ENCODE measurements at regions not wholly inside any gene's neighbourhood (a gene's known extent, or its start where the extent isn't known, plus 50 kb on each side); places are given as distances from the start of the nearest gene placed in this dataset.

- DNase-seq: no peak
- Mint-ChIP-seq H3K27ac (ENCODE audit: unreplicated experiment) (no peak overlapping the region), H3K4me3 (ENCODE audit: unreplicated experiment) (no peak overlapping the region), H3K4me1 (ENCODE audit: low read depth, unreplicated experiment) (peaks cover 1% of the 10 kb centered on the region), H3K36me3 (ENCODE audit: unreplicated experiment) (peaks cover 14% of the 10 kb centered on the region), H3K9me3 (ENCODE audit: unreplicated experiment) (peaks cover 5% of the 10 kb centered on the region), H3K27me3 (ENCODE audit: unreplicated experiment) (peaks cover 3% of the 10 kb centered on the region)
- no peak for TF ChIP-seq CTCF (IDR thresholded peaks at IDR 0.05; ENCODE audit: partially characterized antibody, unreplicated experiment)
Observed at GRCh38 chr3:181521831-181522230, 189.9 kb upstream of the SOX2 start.

- H3K4me1 Mint-ChIP-seq (ENCODE audit: low read depth, unreplicated experiment): peaks cover 1% of the 10 kb centered on the region
- TF ChIP-seq CTCF (IDR thresholded peaks at IDR 0.05; ENCODE audit: partially characterized antibody, unreplicated experiment): no peak
- DNase-seq: no peak
- peaks cover 2% of the 10 kb centered on the region for H3K9me3 Mint-ChIP-seq (ENCODE audit: unreplicated experiment)
- peaks cover 4% of the 10 kb centered on the region for H3K36me3 Mint-ChIP-seq (ENCODE audit: unreplicated experiment)
- no peak overlapping the region for H3K27ac Mint-ChIP-seq (ENCODE audit: unreplicated experiment)
- H3K27me3 Mint-ChIP-seq (ENCODE audit: unreplicated experiment): peaks cover 3% of the 10 kb centered on the region
- H3K4me3 Mint-ChIP-seq (ENCODE audit: unreplicated experiment): no peak overlapping the region
Observed at GRCh38 chr3:181518222-181518621, 193.5 kb upstream of the SOX2 start.

- Mint-ChIP-seq H3K27me3 (ENCODE audit: unreplicated experiment) (peaks cover 6% of the 10 kb centered on the region), H3K36me3 (ENCODE audit: unreplicated experiment) (peaks cover 22% of the 10 kb centered on the region), H3K9me3 (ENCODE audit: unreplicated experiment) (peaks cover 14% of the 10 kb centered on the region), H3K4me3 (ENCODE audit: unreplicated experiment) (no peak overlapping the region), H3K4me1 (ENCODE audit: low read depth, unreplicated experiment) (no peaks in the 10 kb centered on the region), H3K27ac (ENCODE audit: unreplicated experiment) (no peak overlapping the region)
- DNase-seq: no peak
- no peak for TF ChIP-seq CTCF (IDR thresholded peaks at IDR 0.05; ENCODE audit: partially characterized antibody, unreplicated experiment)
Observed at GRCh38 chr3:181512787-181513186, 198.9 kb upstream of the SOX2 start.

- TF ChIP-seq CTCF (IDR thresholded peaks at IDR 0.05; ENCODE audit: partially characterized antibody, unreplicated experiment): no peak
- H3K27ac Mint-ChIP-seq (ENCODE audit: unreplicated experiment): no peak overlapping the region
- H3K4me1 Mint-ChIP-seq (ENCODE audit: low read depth, unreplicated experiment): no peaks in the 10 kb centered on the region
- DNase-seq: no peak
- H3K36me3 Mint-ChIP-seq (ENCODE audit: unreplicated experiment): peaks cover 22% of the 10 kb centered on the region
- peaks cover 6% of the 10 kb centered on the region for H3K27me3 Mint-ChIP-seq (ENCODE audit: unreplicated experiment)
- peaks cover 14% of the 10 kb centered on the region for H3K9me3 Mint-ChIP-seq (ENCODE audit: unreplicated experiment)
- no peak overlapping the region for H3K4me3 Mint-ChIP-seq (ENCODE audit: unreplicated experiment)
Observed at GRCh38 chr3:181510500-181510899, 201.2 kb upstream of the SOX2 start.

GRCh38 chr3:181497358-181497757 is 214.4 kb upstream of the SOX2 start:
- Mint-ChIP-seq H3K36me3 (ENCODE audit: unreplicated experiment) (no peaks in the 10 kb centered on the region), H3K27me3 (ENCODE audit: unreplicated experiment) (no peaks in the 10 kb centered on the region), H3K27ac (ENCODE audit: unreplicated experiment) (no peak overlapping the region), H3K4me1 (ENCODE audit: low read depth, unreplicated experiment) (no peaks in the 10 kb centered on the region), H3K9me3 (ENCODE audit: unreplicated experiment) (no peaks in the 10 kb centered on the region), H3K4me3 (ENCODE audit: unreplicated experiment) (no peak overlapping the region)
- no peak for DNase-seq
- no peak for TF ChIP-seq CTCF (IDR thresholded peaks at IDR 0.05; ENCODE audit: partially characterized antibody, unreplicated experiment)

Data from glutamatergic neuron (in vitro differentiated cells).